HepG2 (cell line): ENCODE measurements at regions not wholly inside any gene's neighbourhood (a gene's known extent, or its start where the extent isn't known, plus 50 kb on each side); places are given as distances from the start of the nearest gene placed in this dataset.

Experiments
- CSRNP2 ChIP-seq: sonication (generic); formaldehyde crosslinking; conservative IDR thresholded peaks from 2 replicates; pipeline ENCODE4 v1.8.0; 2022; ENCODE audit warnings: low read depth, missing genetic modification reagents
- DNMT1 ChIP-seq: sonication (generic); formaldehyde crosslinking; IDR thresholded peaks from 2 replicates; pipeline ENCODE4 v1.5.1; 2020; ENCODE audit warnings: mild to moderate bottlenecking, missing genetic modification reagents
- GZF1 ChIP-seq: sonication (generic); formaldehyde crosslinking; IDR thresholded peaks from 2 replicates; pipeline ENCODE4 v1.5.1; 2020; ENCODE audit warnings: mild to moderate bottlenecking, missing genetic modification reagents
- HNRNPLL ChIP-seq: fragments of 200-400 bp; formaldehyde crosslinking; IDR thresholded peaks from 2 replicates; pipeline ENCODE4 v1.6.1; 2017; ENCODE audit warnings: mild to moderate bottlenecking, low read depth, low read length; ENCODE audit not compliant: poor library complexity, severe bottlenecking
- KLF12 ChIP-seq: sonication (generic); formaldehyde crosslinking; IDR thresholded peaks from 2 replicates; pipeline ENCODE4 v1.4.0; 2020; ENCODE audit warnings: missing genetic modification reagents, borderline replicate concordance
- MED13 ChIP-seq: sonication (generic); formaldehyde crosslinking; IDR thresholded peaks from 2 replicates; pipeline ENCODE4 v1.5.0; 2020; ENCODE audit warnings: missing genetic modification reagents
- MTA3 ChIP-seq: sonication (generic); formaldehyde crosslinking; IDR thresholded peaks from 2 replicates; pipeline ENCODE4 v1.4.0; 2020; ENCODE audit warnings: missing genetic modification reagents
- NCOA1 ChIP-seq: sonication (generic); formaldehyde crosslinking; IDR thresholded peaks from 2 replicates; pipeline ENCODE4 v1.9.0; 2021; ENCODE audit warnings: missing genetic modification reagents
- PAX8 ChIP-seq: sonication (generic); formaldehyde crosslinking; IDR thresholded peaks from 2 replicates; pipeline ENCODE4 v1.8.0; 2022; ENCODE audit warnings: mild to moderate bottlenecking, missing genetic modification reagents, borderline replicate concordance
- SOX5 ChIP-seq: IDR thresholded peaks from 2 replicates; pipeline ENCODE4 v1.6.1; 2016; ENCODE audit warnings: borderline replicate concordance
- SOX6 ChIP-seq, 2 experiments: fragments of 450-650 bp in 1 of 2; sonication (generic) in 1 of 2; formaldehyde crosslinking in 1 of 2; IDR thresholded peaks; 2 replicates each; pipeline versions ENCODE4 v1.4.0 to v1.6.1; 2017 to 2020; ENCODE audit warnings: antibody characterized with exemption in 1 of 2, mild to moderate bottlenecking in 1 of 2, missing genetic modification reagents in 1 of 2
- TGIF2 ChIP-seq: IDR thresholded peaks from 2 replicates; pipeline ENCODE4 v1.6.1; 2016; ENCODE audit warnings: control low read depth, missing compliant biosample characterization
- ZBTB37 ChIP-seq: sonication (generic); formaldehyde crosslinking; IDR thresholded peaks from 2 replicates; pipeline ENCODE4 v1.4.0; 2020; ENCODE audit warnings: mild to moderate bottlenecking, missing genetic modification reagents
- ZBTB46 ChIP-seq: sonication (generic); formaldehyde crosslinking; IDR thresholded peaks from 2 replicates; pipeline ENCODE4 v1.4.0; 2020; ENCODE audit warnings: mild to moderate bottlenecking, missing genetic modification reagents, borderline replicate concordance
- ZNF124 ChIP-seq: sonication (generic); formaldehyde crosslinking; IDR thresholded peaks from 2 replicates; pipeline ENCODE4 v1.4.0; 2020; ENCODE audit warnings: missing genetic modification reagents
- ZNF296 ChIP-seq: sonication (generic); formaldehyde crosslinking; conservative IDR thresholded peaks from 2 replicates; pipeline ENCODE4 v1.5.0; 2020; ENCODE audit warnings: mild to moderate bottlenecking, missing genetic modification reagents
- ZNF503 ChIP-seq: sonication (generic); formaldehyde crosslinking; IDR thresholded peaks from 2 replicates; pipeline ENCODE4 v1.4.0; 2020; ENCODE audit warnings: missing genetic modification reagents
- ZNF512 ChIP-seq: sonication (generic); formaldehyde crosslinking; IDR thresholded peaks from 2 replicates; pipeline ENCODE4 v1.4.0; 2020; ENCODE audit warnings: mild to moderate bottlenecking, missing genetic modification reagents
- ZNF546 ChIP-seq: sonication (generic); formaldehyde crosslinking; conservative IDR thresholded peaks from 2 replicates; pipeline ENCODE4 v1.8.1; 2023; ENCODE audit warnings: mild to moderate bottlenecking, missing genetic modification reagents
- ZNF713 ChIP-seq: sonication (generic); formaldehyde crosslinking; IDR thresholded peaks from 2 replicates; pipeline ENCODE4 v1.4.0; 2020; ENCODE audit warnings: mild to moderate bottlenecking, missing genetic modification reagents

GRCh38 chr6:111997078-111997852 lies 56.6 kb upstream of the CCN6 start (continued):
- TF ChIP-seq ZNF512 (CRISPR knock-in tag) = peak; percentile 73; the same call in 1 of the 2 replicates
- TF ChIP-seq PAX8 (CRISPR knock-in tag) = no peak
- no peak for TF ChIP-seq ZBTB37
- no peak for TF ChIP-seq MTA3 (CRISPR knock-in tag)
- TF ChIP-seq KLF12 (CRISPR knock-in tag) = no peak
- no peak for TF ChIP-seq HNRNPLL
- TF ChIP-seq GZF1 (CRISPR knock-in tag) = no peak
- TF ChIP-seq ZNF503 = no peak
- peak; percentile 38; the same call in 1 of the 2 replicates for TF ChIP-seq SOX5
- no peak for TF ChIP-seq ZNF713 (CRISPR knock-in tag)
- TF ChIP-seq ZBTB46 (CRISPR knock-in tag) = no peak
- TF ChIP-seq SOX6 (IDR thresholded peaks at IDR 0.05) = no peak
- TF ChIP-seq SOX6 (CRISPR knock-in tag; IDR thresholded peaks at IDR 0.05) = no peak
- TF ChIP-seq MED13 (CRISPR knock-in tag) = no peak
- TF ChIP-seq DNMT1 = no peak
- no peak for TF ChIP-seq ZNF296 (CRISPR knock-in tag)
- peak; percentile 29; the same call in 1 of the 2 replicates for TF ChIP-seq TGIF2
- TF ChIP-seq NCOA1 (CRISPR knock-in tag) = no peak
- TF ChIP-seq ZNF124 (CRISPR knock-in tag) = 0 out of 2 replicates have a peak, but pooled peaks have one; percentile 46
- no peak for TF ChIP-seq CSRNP2 (CRISPR knock-in tag)
- TF ChIP-seq ZNF546 = no peak
